Dermis microvascular lymphatic vessel endothelial cell (primary cell): ENCODE measurements at regions not wholly inside any gene's neighbourhood (a gene's known extent, or its start where the extent isn't known, plus 50 kb on each side); places are given as distances from the start of the nearest gene placed in this dataset.
A peak's percentile ranks its signal among the peaks of the same experiment; 100 is the strongest.

Experiments used
- DNase-seq, 2 donors: peaks; one replicate each; pipeline versions ENCODE4 v3.0.0 to v3.0.0-alpha.2; 2010; ENCODE audit warnings: low read depth in 2 of 2

DNA sequence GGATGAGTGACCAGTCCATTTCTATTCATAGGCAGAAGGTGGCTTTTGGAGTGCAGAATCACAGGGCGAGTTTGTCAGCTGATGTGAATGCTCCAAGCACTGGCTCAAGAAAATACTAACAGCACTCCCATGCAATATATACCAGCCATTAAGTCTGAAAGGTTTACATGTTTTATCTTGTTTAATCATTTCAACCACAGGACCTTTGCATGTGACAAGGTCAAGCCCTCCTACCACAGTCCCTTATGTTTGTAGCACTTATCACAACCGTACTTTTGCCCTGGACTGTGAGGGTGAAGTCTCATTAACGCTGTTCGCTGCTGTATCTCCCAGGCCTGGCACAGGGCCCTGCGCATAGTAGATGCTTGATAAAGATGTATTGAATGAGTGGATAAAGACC, 99.3 kb upstream of the PMEPA1 start:
- no peak for DNase-seq

DNA sequence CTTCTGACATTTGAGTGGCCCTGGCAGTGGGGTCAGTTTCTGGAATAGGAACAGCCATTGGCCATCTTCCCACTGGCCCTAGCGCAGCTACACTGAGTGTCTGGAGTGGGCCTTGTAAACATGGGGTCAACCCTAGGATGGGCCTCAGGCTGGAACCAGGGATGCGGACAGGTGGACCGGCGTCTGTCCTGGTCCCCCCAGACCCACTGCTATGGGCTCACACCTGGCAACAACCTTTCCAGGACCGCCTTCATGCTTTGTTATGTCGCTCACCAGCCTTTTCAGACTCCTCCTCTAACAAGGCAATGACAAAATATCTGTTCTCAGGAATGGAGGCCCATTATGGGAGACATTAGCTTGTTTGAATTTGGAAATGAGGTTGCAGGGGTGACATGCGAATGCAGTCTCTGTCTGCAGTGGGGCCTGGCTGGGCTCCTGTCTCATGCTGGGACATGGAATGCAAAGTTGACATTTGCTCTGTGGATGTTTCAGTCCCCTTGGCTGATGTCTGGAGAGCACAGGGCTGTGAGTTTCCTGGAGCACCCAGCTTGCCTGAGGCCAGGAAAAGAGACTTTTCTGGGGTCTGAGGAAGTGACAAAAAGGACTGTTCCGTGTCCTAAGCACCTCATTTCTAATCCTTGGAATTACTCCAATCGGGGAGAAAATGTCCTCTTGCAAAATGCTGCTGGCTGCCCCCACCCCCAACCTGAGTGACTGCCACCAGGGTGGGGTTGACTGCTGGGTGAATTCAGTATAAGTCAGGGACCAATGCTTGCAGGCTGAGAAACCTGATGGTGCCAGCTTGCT, 98.7 kb upstream of the PMEPA1 start:
- no peak for DNase-seq

DNA sequence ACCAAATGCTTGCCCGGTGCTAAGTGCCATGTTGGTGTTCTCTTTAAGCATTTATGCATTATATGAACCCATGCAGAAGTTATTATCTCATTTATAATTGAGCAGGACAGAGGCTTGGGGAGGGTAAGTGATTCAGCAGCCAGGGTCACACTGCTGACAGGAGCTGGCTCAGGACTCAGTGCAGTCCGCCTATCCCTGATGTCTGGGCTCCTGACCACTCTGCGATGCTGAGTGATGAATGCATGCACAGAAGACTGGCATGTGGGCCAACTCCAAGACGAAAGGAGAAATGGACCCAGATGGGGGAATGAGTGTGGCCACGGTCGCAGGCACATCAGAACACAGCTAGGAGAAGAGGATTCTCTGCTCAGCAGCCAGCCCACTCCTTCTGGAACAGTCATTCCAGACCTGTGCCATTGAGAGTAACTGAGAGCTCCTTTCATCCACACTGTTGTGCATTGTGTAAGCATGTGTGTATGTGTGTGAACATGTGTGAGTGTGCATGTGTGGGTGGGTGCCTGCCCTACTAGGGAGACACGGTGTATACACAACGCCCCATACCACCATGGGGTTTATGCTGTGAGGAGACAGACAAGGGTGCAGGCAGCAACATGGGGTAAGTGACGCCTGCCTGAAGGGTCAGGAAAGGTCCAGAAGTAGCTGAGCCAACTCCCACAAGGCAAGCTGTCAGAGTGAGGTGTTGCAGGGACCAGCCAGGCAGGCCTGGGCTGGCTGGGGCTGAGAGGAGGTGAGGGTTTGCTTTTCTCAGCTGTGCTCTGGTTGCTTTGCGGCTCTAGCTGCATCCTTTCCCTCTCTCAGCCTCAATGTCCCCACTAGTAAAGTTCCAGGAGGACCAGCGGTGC, 97.8 kb upstream of the PMEPA1 start:
- DNase-seq, result no peak

- no peak for DNase-seq
Observed at GRCh38 chr20:57806975-57807374, 97.2 kb upstream of the PMEPA1 start.

DNA sequence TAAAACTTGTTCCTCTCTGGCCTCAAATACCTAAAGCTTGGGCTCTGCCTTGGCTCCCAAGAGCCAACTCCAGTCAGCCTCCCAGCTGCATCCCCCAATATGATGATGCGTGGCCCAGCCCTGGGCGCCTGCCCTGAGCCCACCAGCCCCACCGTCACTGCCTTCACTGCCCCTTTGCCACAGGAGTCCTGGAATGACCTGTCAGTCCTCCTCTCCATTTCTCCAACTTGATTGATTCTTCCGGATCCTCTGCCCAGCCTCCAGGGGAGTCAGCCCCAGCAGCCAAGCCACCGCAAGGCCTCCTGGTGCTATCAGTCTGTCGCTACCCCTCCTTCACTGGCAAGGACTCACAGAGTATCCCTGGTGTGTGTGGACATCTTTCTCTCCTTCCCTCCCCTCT, 96.7 kb upstream of the PMEPA1 start:
- no peak for DNase-seq

GRCh38 chr20:57805747-57806146, 95.9 kb upstream of the PMEPA1 start:
- DNase-seq, result no peak

GRCh38 chr20:57804470-57805250, 94.8 kb upstream of the PMEPA1 start:
- DNase-seq, result no peak

GRCh38 chr20:57803508-57804005, 93.7 kb upstream of the PMEPA1 start:
- no peak for DNase-seq

GRCh38 chr20:57802765-57803507, 93.1 kb upstream of the PMEPA1 start:
- DNase-seq, result no peak

DNA sequence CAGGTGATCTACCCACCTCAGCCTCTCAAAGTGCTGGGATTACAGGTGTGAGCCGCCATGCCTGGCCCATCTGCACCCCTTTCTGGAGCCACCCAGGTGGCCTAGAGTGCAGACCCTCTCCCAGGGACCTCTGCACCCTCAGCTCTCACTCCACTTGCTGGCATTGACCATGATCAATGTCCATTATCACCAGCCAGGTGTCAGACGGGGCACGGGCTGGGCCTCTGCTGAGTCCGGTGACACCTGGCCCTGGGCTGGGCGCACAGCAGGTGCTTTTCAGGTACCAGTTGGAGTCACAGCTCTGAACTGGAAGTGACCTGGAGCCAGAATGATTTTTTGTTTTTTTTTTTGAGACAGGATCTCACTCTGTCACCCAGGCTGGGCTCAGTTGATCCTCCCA, 91.8 kb upstream of the PMEPA1 start:
- no peak for DNase-seq

DNA sequence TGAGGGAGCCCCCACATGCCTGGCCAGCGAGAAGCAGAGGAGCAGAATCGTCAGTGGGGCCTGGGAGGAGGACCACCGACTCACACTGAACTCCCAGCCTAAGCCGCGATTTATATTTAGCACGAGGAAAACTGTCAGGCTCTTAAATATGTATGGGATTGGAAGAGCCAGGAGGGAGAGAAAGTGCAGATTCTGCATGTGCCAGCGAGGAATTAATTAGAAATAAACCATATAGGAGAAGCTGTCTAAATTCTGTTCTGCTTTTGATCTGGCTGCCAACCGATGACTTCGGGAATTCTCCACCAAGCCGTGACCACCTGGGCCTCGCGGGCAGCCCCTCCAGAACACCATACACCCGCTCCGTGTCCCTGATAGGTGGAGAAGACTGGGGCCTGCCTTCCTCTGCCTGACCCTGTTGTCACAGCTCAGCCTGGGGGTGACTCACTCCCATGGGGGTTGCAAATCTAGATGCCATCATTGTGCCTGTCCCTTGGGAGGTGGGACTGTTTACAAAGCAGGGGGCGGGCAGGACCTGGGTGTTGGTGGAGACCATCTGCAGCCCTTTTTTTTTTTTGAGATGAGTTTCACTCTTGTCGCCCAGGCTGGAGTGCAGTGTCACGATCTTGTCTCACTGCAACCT, 91.1 kb upstream of the PMEPA1 start:
- no peak for DNase-seq

GRCh38 chr20:57797401-57797800, 87.6 kb upstream of the PMEPA1 start:
- DNase-seq, result no peak

- DNase-seq, result no peak
Observed at GRCh38 chr20:57795977-57796560, 86.3 kb upstream of the PMEPA1 start.

DNA sequence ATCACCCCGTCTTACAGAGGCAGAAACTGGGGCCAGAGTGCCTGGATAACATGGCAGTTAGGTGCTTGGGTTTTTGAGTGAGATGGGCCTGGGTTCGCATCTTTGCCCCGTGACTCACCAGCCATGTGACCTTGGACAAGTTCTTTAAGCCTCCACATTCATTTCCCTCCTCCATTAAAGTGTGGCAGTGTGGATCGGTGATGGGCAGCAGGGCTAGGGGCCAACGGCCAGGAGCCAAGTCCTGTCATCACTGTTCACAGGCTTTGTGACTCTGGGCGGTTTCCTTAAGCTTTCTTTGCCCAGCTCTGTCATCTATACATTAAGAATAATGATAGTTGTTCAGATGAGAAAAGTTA, 85.5 kb upstream of the PMEPA1 start:
- DNase-seq, result no peak

- no peak for DNase-seq
Observed at GRCh38 chr20:57794600-57795341, 85.0 kb upstream of the PMEPA1 start.

GRCh38 chr20:57794036-57794435, 84.2 kb upstream of the PMEPA1 start:
- no peak for DNase-seq

DNA sequence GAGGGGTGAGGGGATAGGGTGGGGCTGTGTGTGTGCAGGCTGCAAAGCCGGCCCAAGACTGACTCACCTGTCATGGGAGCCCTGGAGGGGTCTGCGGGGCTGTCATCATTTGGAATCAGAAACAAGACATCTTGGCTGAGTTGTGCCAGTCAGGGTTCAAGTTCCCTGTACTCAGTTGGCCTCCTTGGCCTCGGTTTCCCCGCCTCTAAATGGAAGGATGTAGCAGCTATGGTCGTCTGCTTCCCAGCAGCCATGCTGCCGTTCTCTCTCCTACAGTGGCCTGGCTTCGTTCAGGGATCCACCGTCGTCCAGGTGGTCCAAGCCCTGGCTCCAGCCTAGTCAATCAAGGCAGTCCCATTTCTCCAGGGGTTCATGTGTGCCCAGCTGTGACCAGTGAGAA, 83.6 kb upstream of the PMEPA1 start:
- no peak for DNase-seq

- no peak for DNase-seq
Observed at GRCh38 chr20:57792386-57793080, 82.7 kb upstream of the PMEPA1 start.

DNA sequence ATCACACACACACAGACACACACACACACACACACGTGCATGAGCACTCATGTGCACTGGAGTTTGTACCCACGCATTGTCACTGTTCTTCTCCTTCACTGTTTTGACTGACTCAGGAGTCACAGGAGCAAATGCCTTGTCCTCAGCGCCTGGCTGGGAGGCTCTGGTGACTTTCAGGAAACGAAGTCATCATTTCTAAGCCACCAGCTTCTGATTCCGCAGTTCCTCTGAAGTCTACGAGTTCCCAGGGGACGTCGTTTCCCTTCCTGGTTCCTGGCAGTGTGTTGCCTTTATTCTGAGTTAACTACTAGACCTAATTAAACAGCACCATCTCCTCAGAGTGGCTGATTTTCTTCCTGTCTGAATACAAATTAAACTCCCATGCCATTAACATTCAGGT, 82.2 kb upstream of the PMEPA1 start:
- DNase-seq, result peak in 1 of 2 donors; percentile 16
